Fibroblast of peridontal ligament (primary cell): ENCODE measurements at regions not wholly inside any gene's neighbourhood (a gene's known extent, or its start where the extent isn't known, plus 50 kb on each side); places are given as distances from the start of the nearest gene placed in this dataset.
"Not testable (repeated sequence)": the region's sequence is repeated elsewhere in the genome, so short reads cannot be mapped to it uniquely, and the experiment has no call there.

ENCODE experiments used
- DNase-seq: peaks from one replicate; pipeline ENCODE4 v3.0.0-alpha.2; 2010; ENCODE audit errors: extremely low read depth

GRCh38 chr13:48843630-48844380 is 131.9 kb upstream of the FNDC3A start:
- DNase-seq, result no peak

GRCh38 chr13:48844676-48845075 is 131.0 kb upstream of the FNDC3A start:
- DNase-seq, result no peak

GRCh38 chr13:48849515-48849914 is 126.2 kb upstream of the FNDC3A start:
- DNase-seq, result no peak

- no peak for DNase-seq
Measured at GRCh38 chr13:48851707-48852106, 124.0 kb upstream of the FNDC3A start.

- no peak for DNase-seq
Measured at GRCh38 chr13:48852911-48853727, 122.6 kb upstream of the FNDC3A start.

GRCh38 chr13:48853728-48854102 is 122.0 kb upstream of the FNDC3A start:
- peak; percentile 47 for DNase-seq

GRCh38 chr13:48857576-48857975 is 118.1 kb upstream of the FNDC3A start:
- DNase-seq, result no peak

GRCh38 chr13:48858122-48858902 is 117.4 kb upstream of the FNDC3A start:
- no peak for DNase-seq

- no peak for DNase-seq
Measured at GRCh38 chr13:48859272-48860105, 116.2 kb upstream of the FNDC3A start.

- no peak for DNase-seq
Measured at GRCh38 chr13:48860364-48860763, 115.3 kb upstream of the FNDC3A start.

GRCh38 chr13:48862572-48862971 is 113.1 kb upstream of the FNDC3A start:
- no peak for DNase-seq

- no peak for DNase-seq
Measured at GRCh38 chr13:48864100-48864499, 111.6 kb upstream of the FNDC3A start.

- no peak for DNase-seq
Measured at GRCh38 chr13:48866249-48866648, 109.5 kb upstream of the FNDC3A start.

- DNase-seq, result no peak
Measured at GRCh38 chr13:48873081-48873480, 102.6 kb upstream of the FNDC3A start.

GRCh38 chr13:48873587-48873986 is 102.1 kb upstream of the FNDC3A start:
- DNase-seq, result peak; percentile 23

- DNase-seq, result no peak
Measured at GRCh38 chr13:48874165-48874564, 101.5 kb upstream of the FNDC3A start.

GRCh38 chr13:48875047-48875446 is 100.7 kb upstream of the FNDC3A start:
- DNase-seq, result no peak

- no peak for DNase-seq
Measured at GRCh38 chr13:48876289-48876688, 99.4 kb upstream of the FNDC3A start.

GRCh38 chr13:48879432-48879831 is 96.3 kb upstream of the FNDC3A start:
- no peak for DNase-seq

GRCh38 chr13:48879854-48880253 is 95.9 kb upstream of the FNDC3A start:
- no peak for DNase-seq

- not testable (repeated sequence) for DNase-seq
Measured at GRCh38 chr13:48883786-48884185, 91.9 kb upstream of the FNDC3A start.

- DNase-seq, result no peak
Measured at GRCh38 chr13:48885027-48885395, 90.7 kb upstream of the FNDC3A start.
